Right lobe of liver (tissue), 6 donors: ENCODE measurements at regions not wholly inside any gene's neighbourhood (a gene's known extent, or its start where the extent isn't known, plus 50 kb on each side); places are given as distances from the start of the nearest gene placed in this dataset.
"Not testable (repeated sequence)": the region's sequence is repeated elsewhere in the genome, so short reads cannot be mapped to it uniquely, and the experiment has no call there.

Experiments
- ATAC-seq, 4 donors: fragments of 200-7000 bp; cut with Tn5 transposase; one replicate each; pipeline ENCODE4 v1.9.1; 2020; ENCODE audit warnings: mild to moderate bottlenecking in 4 of 4, moderate library complexity in 4 of 4
- DNase-seq, 3 donors: peaks; one replicate each; pipeline ENCODE4 v3.0.0-alpha.2; 2020
- H3K27ac ChIP-seq, 3 donors: fragments of 200-600 bp; one replicate each; pipeline ENCODE4 v1.8.0; 2022
- H3K27me3 ChIP-seq, 2 donors: fragments of 200-600 bp; one replicate each; pipeline ENCODE4 v1.8.0; 2022
- H3K36me3 ChIP-seq, 4 donors: fragments of 200-600 bp; sonication (generic) in 1 of 4; one replicate each; pipeline versions ENCODE4 v1.5.1 to v1.8.0; 2017 to 2022; ENCODE audit warnings: control low read depth in 1 of 4
- H3K4me1 ChIP-seq, 4 donors: fragments of 200-600 bp; sonication (generic) in 1 of 4; one replicate each; pipeline versions ENCODE4 v1.5.1 to v1.8.0; 2017 to 2022; ENCODE audit warnings: control low read depth in 1 of 4
- H3K4me3 ChIP-seq, 3 donors: fragments of 200-600 bp; one replicate each; pipeline ENCODE4 v1.8.0; 2022
- H3K9me3 ChIP-seq, 4 donors: fragments of 200-600 bp; sonication (generic) in 1 of 4; one replicate each; pipeline versions ENCODE4 v1.5.1 to v1.8.0; 2017 to 2022; ENCODE audit warnings: control low read depth in 1 of 4
- POLR2A ChIP-seq: fragments of 450-650 bp; IDR thresholded peaks from one replicate; pipeline ENCODE4 v1.6.1; 2017; ENCODE audit warnings: antibody characterized with exemption, mild to moderate bottlenecking
- WGBS: methylation state at CpG from one replicate; pipeline ENCODE4 v1.1.6; 2018; ENCODE audit warnings: low coverage, low lambda C conversion rate; ENCODE audit not compliant: insufficient coverage; ENCODE audit errors: missing lambda C conversion rate; 5-methylcytosine and 5-hydroxymethylcytosine counted together
- intact Hi-C, 2 donors: fragments of 100-400 bp; cut with DNase I; formaldehyde crosslinking; loops; one replicate each; pipeline versions ENCODE4 v1.11.2 to v1.14.1; 2022
- TF ChIP-seq, protein P1 (sequence below), 4 donors: fragments of 200-600 bp in 3 of 4; fragments of 450-650 bp in 1 of 4; IDR thresholded peaks; one replicate each; pipeline versions ENCODE4 v1.5.1 to v1.8.0; 2016 to 2022; ENCODE audit warnings: antibody characterized with exemption in 4 of 4, mild to moderate bottlenecking in 2 of 4
- donor health status: DM: no; HTN: yes; CAD: no.
- donor health status: DM: no; HTN: no; CAD: no.
- donor health status: DM: no; HTN: no; CAD: no.
- donor health status: DM: no; HTN: yes; CAD: no.
- donor health status: DM: no; HTN: yes; CAD: no.

DNA sequence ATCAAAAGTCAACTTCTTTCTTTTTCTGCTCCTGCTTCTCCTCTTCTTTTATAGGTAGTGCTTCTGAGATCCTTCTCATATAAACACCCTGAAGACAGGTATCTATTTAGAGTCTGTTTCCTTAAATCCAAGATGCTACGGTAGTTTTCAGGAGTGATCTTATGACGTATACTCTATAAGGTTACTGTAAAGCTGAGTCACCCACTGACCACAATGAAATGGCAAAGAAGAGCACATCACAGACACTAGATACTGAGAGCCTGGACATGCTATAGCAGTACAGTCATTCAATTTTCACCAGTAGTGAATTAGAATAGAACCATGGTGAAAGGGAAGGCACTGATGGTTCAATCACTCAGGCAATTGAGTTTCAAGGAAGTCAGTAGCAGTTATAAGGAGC lies 412.5 kb downstream of the ADAM29 start:
- no peaks in the 10 kb centered on the region for H3K9me3 ChIP-seq
- no peak overlapping the region for H3K27ac ChIP-seq
- no peak for ATAC-seq
- no peak overlapping the region for H3K4me3 ChIP-seq
- intact Hi-C loops, result no loop called here
- H3K4me1 ChIP-seq, result no peaks in the 10 kb centered on the region
- DNase-seq, result no peak
- H3K27me3 ChIP-seq, result no peaks in the 10 kb centered on the region
- TF ChIP-seq POLR2A, result no peak
- TF ChIP-seq, protein P1, sequence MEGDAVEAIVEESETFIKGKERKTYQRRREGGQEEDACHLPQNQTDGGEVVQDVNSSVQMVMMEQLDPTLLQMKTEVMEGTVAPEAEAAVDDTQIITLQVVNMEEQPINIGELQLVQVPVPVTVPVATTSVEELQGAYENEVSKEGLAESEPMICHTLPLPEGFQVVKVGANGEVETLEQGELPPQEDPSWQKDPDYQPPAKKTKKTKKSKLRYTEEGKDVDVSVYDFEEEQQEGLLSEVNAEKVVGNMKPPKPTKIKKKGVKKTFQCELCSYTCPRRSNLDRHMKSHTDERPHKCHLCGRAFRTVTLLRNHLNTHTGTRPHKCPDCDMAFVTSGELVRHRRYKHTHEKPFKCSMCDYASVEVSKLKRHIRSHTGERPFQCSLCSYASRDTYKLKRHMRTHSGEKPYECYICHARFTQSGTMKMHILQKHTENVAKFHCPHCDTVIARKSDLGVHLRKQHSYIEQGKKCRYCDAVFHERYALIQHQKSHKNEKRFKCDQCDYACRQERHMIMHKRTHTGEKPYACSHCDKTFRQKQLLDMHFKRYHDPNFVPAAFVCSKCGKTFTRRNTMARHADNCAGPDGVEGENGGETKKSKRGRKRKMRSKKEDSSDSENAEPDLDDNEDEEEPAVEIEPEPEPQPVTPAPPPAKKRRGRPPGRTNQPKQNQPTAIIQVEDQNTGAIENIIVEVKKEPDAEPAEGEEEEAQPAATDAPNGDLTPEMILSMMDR (IDR thresholded peaks at IDR 0.05), result no peak
- H3K36me3 ChIP-seq, result no peaks in the 10 kb centered on the region
- 45% methylated on average over 2 of the region's 2 CpGs for WGBS

DNA sequence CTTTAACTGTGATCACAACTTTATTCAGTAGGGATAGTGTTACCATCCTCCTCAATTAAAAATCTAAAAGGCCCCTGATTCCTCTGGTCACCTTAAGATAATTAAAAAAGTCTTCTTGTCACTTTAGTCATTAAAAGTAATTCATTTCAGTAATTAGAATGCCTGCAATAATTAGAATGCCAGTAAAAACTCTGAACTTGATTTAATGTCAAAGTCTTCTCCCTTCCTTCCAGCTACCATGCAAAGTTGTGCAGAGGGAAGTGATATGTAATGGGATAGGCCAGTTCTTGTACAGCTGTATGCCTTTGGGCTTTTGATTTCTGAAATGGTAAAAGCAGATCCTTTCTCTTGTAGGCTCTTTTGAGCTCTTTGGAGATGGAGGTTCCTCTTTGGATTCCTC lies 417.2 kb downstream of the ADAM29 start:
- DNase-seq (no peak), ATAC-seq (no peak)
- no peaks in the 10 kb centered on the region for H3K27me3 ChIP-seq
- H3K27ac ChIP-seq, result no peak overlapping the region
- H3K36me3 ChIP-seq, result no peaks in the 10 kb centered on the region
- TF ChIP-seq, protein P1 (IDR thresholded peaks at IDR 0.05), result no peak
- TF ChIP-seq POLR2A, result no peak
- intact Hi-C loops, result no loop called here
- H3K9me3 ChIP-seq, result no peaks in the 10 kb centered on the region
- H3K4me1 ChIP-seq, result no peaks in the 10 kb centered on the region
- H3K4me3 ChIP-seq, result no peak overlapping the region

DNA sequence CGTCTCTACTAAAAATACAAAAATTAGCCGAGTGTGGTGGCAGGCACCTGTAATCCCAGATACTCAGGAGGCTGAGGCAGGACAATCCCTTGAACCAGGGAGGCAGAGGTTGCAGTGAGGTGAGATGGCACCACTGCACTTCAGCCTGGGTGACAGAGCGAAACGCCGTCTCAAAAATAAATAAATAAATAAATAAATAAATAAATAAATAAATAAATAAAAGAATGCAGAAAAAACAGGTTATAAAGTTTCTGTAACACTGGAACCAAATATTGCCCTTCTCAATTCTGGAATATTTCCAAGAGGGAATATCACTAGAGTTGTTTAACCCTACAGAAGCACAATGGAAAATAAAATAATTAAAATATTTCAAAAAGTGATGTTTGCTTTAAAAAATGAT lies 418.4 kb downstream of the ADAM29 start:
- intact Hi-C loops, DNase-seq: not testable (repeated sequence)
- WGBS, result 96% methylated on average over 5 of the region's 5 CpGs

DNA sequence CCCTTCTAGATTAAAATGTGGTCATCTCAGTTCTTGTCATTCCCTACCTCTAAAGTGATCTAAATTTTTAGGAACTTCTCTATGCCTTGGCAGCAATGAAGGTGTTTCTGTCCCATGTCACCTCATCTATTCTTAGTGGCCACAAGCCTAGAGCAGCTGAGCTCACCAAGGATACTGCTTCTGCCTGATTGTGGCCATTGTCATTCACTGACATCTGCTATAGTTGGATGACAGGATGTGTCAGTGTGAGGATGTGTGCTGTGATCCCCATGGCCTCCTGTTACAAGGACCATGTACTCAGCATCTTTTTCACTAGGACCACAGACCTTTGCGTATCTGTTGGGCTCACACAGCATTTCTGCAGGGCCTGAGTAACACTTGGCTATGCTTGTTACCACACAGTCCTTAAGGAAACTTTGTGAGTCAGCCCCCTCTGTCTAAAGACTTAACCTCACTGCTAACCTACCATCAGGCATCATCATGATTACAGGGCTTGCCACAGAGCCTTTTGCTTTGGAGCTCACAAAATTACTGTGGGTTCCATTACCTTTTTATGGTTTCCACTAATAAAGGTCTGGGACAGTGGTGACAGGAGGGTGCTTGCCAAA lies 421.0 kb downstream of the ADAM29 start:
- no CpG with 5 or more reads among the region's 1 CpG for WGBS
- DNase-seq, result no peak
- H3K27me3 ChIP-seq, result no peaks in the 10 kb centered on the region
- no peak for ATAC-seq
- H3K27ac ChIP-seq, result no peak overlapping the region
- H3K4me3 ChIP-seq, result no peak overlapping the region
- no peaks in the 10 kb centered on the region for H3K36me3 ChIP-seq
- H3K4me1 ChIP-seq, result no peaks in the 10 kb centered on the region
- intact Hi-C loops, result no loop called here
- TF ChIP-seq, protein P1 (IDR thresholded peaks at IDR 0.05), result no peak
- TF ChIP-seq POLR2A, result no peak
- H3K9me3 ChIP-seq, result no peaks in the 10 kb centered on the region

More for the DNA sequence above, 418.4 kb downstream of the ADAM29 start:
- not testable (repeated sequence) for H3K9me3 ChIP-seq, H3K27me3 ChIP-seq, H3K4me1 ChIP-seq, H3K27ac ChIP-seq, H3K4me3 ChIP-seq, ATAC-seq, H3K36me3 ChIP-seq

DNA sequence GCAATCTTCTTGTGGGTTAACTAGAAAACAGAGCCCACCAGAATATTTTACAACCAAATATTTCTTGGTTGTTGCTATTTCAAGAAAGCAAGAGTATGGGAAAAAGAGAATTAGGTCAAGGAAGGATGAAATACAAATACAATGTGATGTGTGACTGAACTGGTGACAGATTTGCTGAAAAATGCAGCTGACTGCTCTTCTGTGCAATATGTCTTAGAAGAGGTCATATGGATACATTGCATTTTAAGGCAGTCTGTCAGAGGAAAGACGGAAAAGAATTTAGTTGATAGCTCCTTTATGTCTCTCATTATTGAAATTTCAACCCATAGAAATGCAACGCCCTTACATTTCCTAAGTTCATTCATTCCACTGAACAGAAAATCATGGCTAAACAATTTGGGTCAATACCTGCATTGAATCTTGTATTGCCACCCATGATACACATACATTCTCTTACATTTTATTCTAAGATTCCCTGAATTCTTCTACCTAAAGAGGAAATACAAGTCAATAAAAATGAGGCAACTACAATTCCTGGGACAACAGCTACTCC lies 423.1 kb downstream of the ADAM29 start:
- no peak for ATAC-seq

More for the DNA sequence above, 423.1 kb downstream of the ADAM29 start:
- intact Hi-C loops, result no loop called here
- WGBS, result 31% methylated on average over 2 of the region's 2 CpGs
- no peak overlapping the region for H3K4me3 ChIP-seq
- H3K27me3 ChIP-seq, result no peaks in the 10 kb centered on the region
- no peaks in the 10 kb centered on the region for H3K4me1 ChIP-seq
- no peak for DNase-seq
- TF ChIP-seq POLR2A, result no peak
- TF ChIP-seq, protein P1 (IDR thresholded peaks at IDR 0.05), result no peak
- no peaks in the 10 kb centered on the region for H3K9me3 ChIP-seq
- H3K27ac ChIP-seq, result no peak overlapping the region
- no peaks in the 10 kb centered on the region for H3K36me3 ChIP-seq
